GM12872 (cell line): ENCODE measurements at regions not wholly inside any gene's neighbourhood (a gene's known extent, or its start where the extent isn't known, plus 50 kb on each side); places are given as distances from the start of the nearest gene placed in this dataset.

Experiments
- CTCF ChIP-seq: IDR thresholded peaks from 3 replicates; pipeline ENCODE4 v1.5.1; 2011; ENCODE audit warnings: low read depth, mild to moderate bottlenecking, low read length, moderate library complexity; ENCODE audit not compliant: insufficient read depth

GRCh38 chr3:76933245-76933644 lies 106.7 kb upstream of the ROBO2 start:
- no peak for TF ChIP-seq CTCF

- TF ChIP-seq CTCF, result no peak
Measured at GRCh38 chr3:76938962-76939361, 100.9 kb upstream of the ROBO2 start.

GRCh38 chr3:76940181-76940770 lies 99.6 kb upstream of the ROBO2 start:
- no peak for TF ChIP-seq CTCF

GRCh38 chr3:76941376-76941775 lies 98.5 kb upstream of the ROBO2 start:
- TF ChIP-seq CTCF, result no peak

- TF ChIP-seq CTCF, result no peak
Measured at GRCh38 chr3:76942101-76942500, 97.8 kb upstream of the ROBO2 start.

- TF ChIP-seq CTCF, result no peak
Measured at GRCh38 chr3:76943058-76943457, 96.8 kb upstream of the ROBO2 start.

- TF ChIP-seq CTCF, result no peak
Measured at GRCh38 chr3:76943671-76944070, 96.2 kb upstream of the ROBO2 start.

- no peak for TF ChIP-seq CTCF
Measured at GRCh38 chr3:76949033-76949432, 90.9 kb upstream of the ROBO2 start.
